HL-60 (cell line): ENCODE measurements at regions not wholly inside any gene's neighbourhood (a gene's known extent, or its start where the extent isn't known, plus 50 kb on each side); places are given as distances from the start of the nearest gene placed in this dataset.

Experiments used
- DNase-seq, 2 experiments: peaks; one replicate each; pipeline ENCODE4 v3.0.0-alpha.2; 2010 to 2020; ENCODE audit warnings: low read depth in 1 of 2, low spot score in 1 of 2
- H3K27ac ChIP-seq: fragments of 250-450 bp; sonication (Bioruptor Pico); replicated peaks from 2 replicates; pipeline ENCODE4 v1.5.1; 2020; ENCODE audit warnings: mild to moderate bottlenecking, moderate library complexity
- H3K27me3 ChIP-seq: fragments of 250-450 bp; sonication (Bioruptor Pico); 2 replicates; pipeline ENCODE4 v1.5.1; 2021; ENCODE audit warnings: mild to moderate bottlenecking, moderate library complexity; ENCODE audit not compliant: insufficient read depth, poor library complexity, severe bottlenecking
- H3K4me3 ChIP-seq: replicated peaks from 2 replicates; pipeline ENCODE4 v1.5.1; 2011; ENCODE audit warnings: mild to moderate bottlenecking, control low read depth, low read length; ENCODE audit not compliant: insufficient read depth
- CTCF ChIP-seq: IDR thresholded peaks from one replicate; pipeline ENCODE4 v1.5.1; 2011; ENCODE audit warnings: low read length, control low read depth, inconsistent platforms; ENCODE audit not compliant: insufficient read depth
- GABPA ChIP-seq: IDR thresholded peaks from 2 replicates; pipeline ENCODE4 v1.6.1; 2012; ENCODE audit warnings: low read depth
- POLR2AphosphoS5 ChIP-seq: IDR thresholded peaks from 2 replicates; pipeline ENCODE4 v1.6.1; 2012; ENCODE audit warnings: low read depth
- REST ChIP-seq: IDR thresholded peaks from 2 replicates; pipeline ENCODE4 v1.6.1; 2012; ENCODE audit warnings: low read depth; ENCODE audit not compliant: insufficient replicate concordance
- SPI1 ChIP-seq: IDR thresholded peaks from 2 replicates; pipeline ENCODE4 v1.6.1; 2012; ENCODE audit warnings: low read depth, mild to moderate bottlenecking, borderline replicate concordance

GRCh38 chr10:109676703-109677102, 246.6 kb downstream of the XPNPEP1 start:
- Histone ChIP-seq H3K4me3 (no peak overlapping the region), H3K27ac (no peak overlapping the region), H3K27me3 (no peaks in the 10 kb centered on the region)
- TF ChIP-seq REST (no peak), SPI1 (no peak), POLR2AphosphoS5 (no peak)
- no peak for DNase-seq

- H3K27me3 ChIP-seq, result no peaks in the 10 kb centered on the region
- no peak overlapping the region for H3K4me3 ChIP-seq
- TF ChIP-seq POLR2AphosphoS5, result no peak
- no peak for TF ChIP-seq GABPA
- no peak for TF ChIP-seq REST
- TF ChIP-seq CTCF, result no peak
- H3K27ac ChIP-seq, result no peak overlapping the region
- DNase-seq, result no peak
Measured at GRCh38 chr10:109668703-109669102, 254.6 kb downstream of the XPNPEP1 start.

DNA sequence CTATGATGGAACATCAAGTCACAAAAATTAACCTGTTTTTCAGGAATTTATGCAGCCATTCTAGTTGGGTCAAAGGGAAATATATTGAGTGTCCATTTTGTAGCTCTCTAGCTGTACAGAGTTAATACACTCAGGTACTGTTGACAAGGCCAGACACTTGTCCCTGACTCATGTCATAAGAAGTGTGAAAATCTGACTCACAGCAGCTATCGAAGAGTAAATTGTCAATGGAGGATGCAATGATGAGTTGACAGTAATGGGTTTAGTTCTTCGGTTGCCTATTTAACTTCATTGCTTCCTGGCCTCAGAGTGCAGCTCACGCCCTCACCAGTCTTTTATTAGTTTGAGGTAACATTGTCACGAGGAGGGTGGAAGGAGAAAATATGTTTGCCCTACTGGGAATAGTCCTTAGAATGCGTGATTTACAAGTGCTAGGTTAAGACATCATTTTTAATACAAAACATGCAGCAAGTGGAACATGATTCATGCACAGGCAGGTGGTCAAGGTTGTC, 255.1 kb downstream of the XPNPEP1 start:
- no peak overlapping the region for H3K27ac ChIP-seq
- TF ChIP-seq POLR2AphosphoS5, result no peak
- no peak for TF ChIP-seq SPI1
- no peak for TF ChIP-seq GABPA
- TF ChIP-seq REST, result no peak
- no peak for TF ChIP-seq CTCF
- no peak overlapping the region for H3K4me3 ChIP-seq
- DNase-seq, result no peak
- H3K27me3 ChIP-seq, result no peaks in the 10 kb centered on the region

GRCh38 chr10:109665321-109665720, 258.0 kb downstream of the XPNPEP1 start:
- TF ChIP-seq REST (no peak), CTCF (no peak), SPI1 (no peak), POLR2AphosphoS5 (no peak), GABPA (no peak)
- DNase-seq, result no peak
- Histone ChIP-seq H3K27ac (no peak overlapping the region), H3K4me3 (no peak overlapping the region), H3K27me3 (no peaks in the 10 kb centered on the region)
